ENCODE measurements at regions not wholly inside any gene's neighbourhood (a gene's known extent, or its start where the extent isn't known, plus 50 kb on each side); places are given as distances from the start of the nearest gene placed in this dataset.

DNA sequence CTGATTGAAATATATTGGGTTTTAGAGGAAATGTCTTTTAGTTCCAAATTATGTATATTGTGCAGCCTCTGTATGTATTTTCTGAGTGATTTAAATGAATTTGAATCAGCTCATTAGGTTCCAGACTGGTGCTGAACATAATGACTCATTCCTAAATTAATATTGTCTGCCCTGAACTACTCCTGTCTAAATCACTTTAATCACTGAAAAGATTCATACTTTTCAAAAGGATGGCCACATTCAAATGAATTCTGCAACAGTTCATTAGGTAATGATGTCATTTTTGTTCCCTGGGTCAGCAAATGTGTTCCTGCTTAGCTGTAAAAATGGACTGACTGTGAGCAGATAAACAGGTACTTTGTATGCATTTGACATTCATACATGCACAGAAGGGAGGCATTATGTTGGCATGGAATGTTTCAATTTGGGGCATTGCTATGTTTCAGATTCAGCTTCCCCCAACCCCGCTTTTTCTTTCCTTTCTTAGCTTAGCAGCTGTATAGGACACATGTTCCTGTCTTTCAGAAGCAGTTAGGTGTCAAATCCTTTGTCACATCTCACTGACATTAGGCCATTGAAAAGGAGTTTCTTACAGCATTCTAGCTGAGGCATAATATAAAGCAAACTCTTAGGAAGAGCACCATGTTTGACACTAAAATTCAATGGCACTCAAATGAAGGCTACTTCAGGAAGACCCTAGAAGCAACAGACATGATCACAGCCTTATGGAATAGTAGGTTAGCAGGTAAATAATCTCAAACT, 318.5 kb upstream of the ARPP21 start:
- Mint-ChIP-seq H3K36me3 (ENCODE audit: insufficient read depth, unreplicated experiment) (no peaks in the 10 kb centered on the region), H3K4me3 (ENCODE audit: unreplicated experiment) (no peak overlapping the region), H3K27ac (ENCODE audit: unreplicated experiment) (no peak overlapping the region), H3K27me3 (ENCODE audit: insufficient read depth, unreplicated experiment) (no peaks in the 10 kb centered on the region), H3K4me1 (ENCODE audit: low read depth, unreplicated experiment) (no peaks in the 10 kb centered on the region), H3K9me3 (ENCODE audit: unreplicated experiment) (no peaks in the 10 kb centered on the region)
- TF ChIP-seq CTCF (IDR thresholded peaks at IDR 0.05; ENCODE audit: insufficient read depth in 1 of 2, low read depth in 1 of 2, low read length in 1 of 2, severe bottlenecking in 1 of 2, unreplicated experiment in 1 of 2), result no peak
- no peaks in the 10 kb centered on the region for H3K36me3 ChIP-seq (ENCODE audit: control insufficient read depth, insufficient read depth, low read length)
- POLR2A ChIA-PET, result no interaction called here
- no TSS peak for BruUV-seq (replicated peaks)
- DNase-seq, result no peak
- H3K9me3 ChIP-seq, result no peaks in the 10 kb centered on the region
- H3K4me1 ChIP-seq, result no peaks in the 10 kb centered on the region
- H3K27me3 ChIP-seq (replicated peaks; ENCODE audit: control insufficient read depth, insufficient read depth, low read length), result no peaks in the 10 kb centered on the region
- CTCF ChIA-PET, result no interaction called here
- intact Hi-C loops (cut with micrococcal nuclease; ENCODE audit: unreplicated experiment), result no loop called here
- no peak overlapping the region for H3K4me3 ChIP-seq (ENCODE audit: low read depth, low read length)

DNA sequence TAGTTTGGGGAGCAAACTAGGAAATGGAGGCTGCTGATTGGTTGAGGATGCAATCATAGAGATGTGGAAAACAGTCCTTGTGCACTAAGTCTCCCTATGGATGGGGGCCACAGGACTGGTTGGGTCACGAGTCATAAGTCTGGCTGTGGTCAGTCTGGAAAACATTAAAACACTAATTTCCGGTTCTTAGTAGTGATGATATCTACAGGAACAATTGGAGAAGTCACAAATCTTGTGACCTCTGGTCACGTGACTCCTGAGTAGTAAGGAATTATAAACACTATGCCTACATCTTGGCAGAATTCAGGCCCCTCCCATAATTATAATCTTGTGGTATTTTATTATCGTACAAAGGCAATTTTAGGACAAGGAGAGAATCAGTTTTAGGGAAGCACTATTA, 317.3 kb upstream of the ARPP21 start:
- H3K4me3 Mint-ChIP-seq (ENCODE audit: unreplicated experiment), result no peak overlapping the region
- DNase-seq, result no peak
- intact Hi-C loops (cut with micrococcal nuclease; ENCODE audit: unreplicated experiment), result no loop called here
- TF ChIP-seq CTCF (IDR thresholded peaks at IDR 0.05; ENCODE audit: insufficient read depth in 1 of 2, low read depth in 1 of 2, low read length in 1 of 2, severe bottlenecking in 1 of 2, unreplicated experiment in 1 of 2), result no peak
- H3K4me3 ChIP-seq (ENCODE audit: low read depth, low read length), result no peak overlapping the region
- H3K36me3 ChIP-seq (ENCODE audit: control insufficient read depth, insufficient read depth, low read length), result no peaks in the 10 kb centered on the region
- no peaks in the 10 kb centered on the region for H3K27me3 Mint-ChIP-seq (ENCODE audit: insufficient read depth, unreplicated experiment)
- no peaks in the 10 kb centered on the region for H3K27me3 ChIP-seq (replicated peaks; ENCODE audit: control insufficient read depth, insufficient read depth, low read length)
- H3K4me1 Mint-ChIP-seq (ENCODE audit: low read depth, unreplicated experiment), result no peaks in the 10 kb centered on the region
- ChIA-PET CTCF (no interaction called here), POLR2A (no interaction called here)
- no peaks in the 10 kb centered on the region for H3K9me3 ChIP-seq
- H3K27ac Mint-ChIP-seq (ENCODE audit: unreplicated experiment), result no peak overlapping the region
- BruUV-seq (replicated peaks), result no TSS peak
- H3K36me3 Mint-ChIP-seq (ENCODE audit: insufficient read depth, unreplicated experiment), result no peaks in the 10 kb centered on the region
- H3K4me1 ChIP-seq, result no peaks in the 10 kb centered on the region
- H3K9me3 Mint-ChIP-seq (ENCODE audit: unreplicated experiment), result no peaks in the 10 kb centered on the region

DNA sequence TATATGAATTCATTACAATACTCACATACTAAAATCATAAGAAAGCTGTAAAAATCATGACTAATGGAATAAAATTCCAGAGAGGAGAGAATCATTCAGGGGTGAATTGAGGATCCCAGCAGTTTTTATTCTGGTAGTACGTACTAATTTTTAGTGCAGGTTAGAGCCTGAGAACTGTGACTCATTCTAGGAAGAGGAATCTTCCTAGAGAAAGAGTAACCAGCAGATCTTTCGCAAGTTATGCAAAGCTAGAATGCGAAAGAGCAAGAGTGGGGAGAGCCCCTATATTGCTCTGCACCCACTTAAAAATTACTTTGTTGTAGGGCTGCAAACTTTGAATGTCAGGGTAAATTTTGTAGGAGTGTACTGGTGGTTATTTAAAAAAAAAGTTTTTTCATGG, 303.6 kb upstream of the ARPP21 start:
- Mint-ChIP-seq H3K27ac (ENCODE audit: unreplicated experiment) (no peak overlapping the region), H3K27me3 (ENCODE audit: insufficient read depth, unreplicated experiment) (no peaks in the 10 kb centered on the region), H3K4me3 (ENCODE audit: unreplicated experiment) (no peak overlapping the region), H3K4me1 (ENCODE audit: low read depth, unreplicated experiment) (no peaks in the 10 kb centered on the region), H3K9me3 (ENCODE audit: unreplicated experiment) (no peaks in the 10 kb centered on the region), H3K36me3 (ENCODE audit: insufficient read depth, unreplicated experiment) (no peaks in the 10 kb centered on the region)
- intact Hi-C loops (cut with micrococcal nuclease; ENCODE audit: unreplicated experiment), result no loop called here
- no peak for TF ChIP-seq CTCF (IDR thresholded peaks at IDR 0.05; ENCODE audit: insufficient read depth in 1 of 2, low read depth in 1 of 2, low read length in 1 of 2, severe bottlenecking in 1 of 2, unreplicated experiment in 1 of 2)
- Histone ChIP-seq H3K9me3 (no peaks in the 10 kb centered on the region), H3K36me3 (ENCODE audit: control insufficient read depth, insufficient read depth, low read length) (no peaks in the 10 kb centered on the region), H3K4me3 (ENCODE audit: low read depth, low read length) (no peak overlapping the region), H3K4me1 (no peaks in the 10 kb centered on the region), H3K27me3 (replicated peaks; ENCODE audit: control insufficient read depth, insufficient read depth, low read length) (no peaks in the 10 kb centered on the region)
- DNase-seq, result no peak
- CTCF ChIA-PET, result no interaction called here
- POLR2A ChIA-PET, result no interaction called here
- BruUV-seq (replicated peaks), result no TSS peak

Measured in Caco-2 (cell line).